ENCODE measurements at regions not wholly inside any gene's neighbourhood (a gene's known extent, or its start where the extent isn't known, plus 50 kb on each side); places are given as distances from the start of the nearest gene placed in this dataset.

DNA sequence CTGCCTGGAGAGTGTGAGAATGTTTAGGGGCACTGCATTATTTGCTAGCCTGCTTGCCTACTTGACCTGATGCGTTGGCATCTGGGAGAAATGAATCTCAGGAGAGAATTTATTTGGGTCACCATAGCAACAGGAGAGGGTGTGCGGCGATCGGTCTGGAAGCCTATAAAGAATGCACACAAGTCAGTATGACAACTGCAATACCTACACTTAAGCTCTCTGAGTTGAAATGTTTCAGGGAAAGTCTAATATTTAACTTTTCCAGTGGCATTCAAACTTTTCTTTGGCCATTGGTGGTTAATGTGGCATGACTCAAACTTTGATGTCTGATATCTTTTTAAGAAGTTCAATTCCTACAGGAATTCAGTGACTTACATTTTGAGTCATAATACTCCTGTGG, 205.1 kb downstream of the NEDD1 start:
- peaks cover 7% of the 10 kb centered on the region for H3K27me3 Mint-ChIP-seq
- DNase-seq (no peak), ATAC-seq (ENCODE audit: low read depth) (no peak)
- ChIA-PET CTCF (no interaction called here), POLR2A (no interaction called here)
- no peaks in the 10 kb centered on the region for H3K4me1 ChIP-seq (ENCODE audit: control insufficient read depth in 2 of 2, insufficient read depth in 2 of 2, low read length in 2 of 2)
- WGBS (ENCODE audit: insufficient coverage), result no CpG with 5 or more reads among the region's 4 CpGs
- H3K79me2 ChIP-seq (ENCODE audit: control insufficient read depth, insufficient read depth, low read length), result no peaks in the 10 kb centered on the region
- no peak for TF ChIP-seq EZH2 (IDR thresholded peaks at IDR 0.05; ENCODE audit: borderline replicate concordance, insufficient read depth, low read depth, low read length, poor library complexity, severe bottlenecking)
- TF ChIP-seq, protein P1, sequence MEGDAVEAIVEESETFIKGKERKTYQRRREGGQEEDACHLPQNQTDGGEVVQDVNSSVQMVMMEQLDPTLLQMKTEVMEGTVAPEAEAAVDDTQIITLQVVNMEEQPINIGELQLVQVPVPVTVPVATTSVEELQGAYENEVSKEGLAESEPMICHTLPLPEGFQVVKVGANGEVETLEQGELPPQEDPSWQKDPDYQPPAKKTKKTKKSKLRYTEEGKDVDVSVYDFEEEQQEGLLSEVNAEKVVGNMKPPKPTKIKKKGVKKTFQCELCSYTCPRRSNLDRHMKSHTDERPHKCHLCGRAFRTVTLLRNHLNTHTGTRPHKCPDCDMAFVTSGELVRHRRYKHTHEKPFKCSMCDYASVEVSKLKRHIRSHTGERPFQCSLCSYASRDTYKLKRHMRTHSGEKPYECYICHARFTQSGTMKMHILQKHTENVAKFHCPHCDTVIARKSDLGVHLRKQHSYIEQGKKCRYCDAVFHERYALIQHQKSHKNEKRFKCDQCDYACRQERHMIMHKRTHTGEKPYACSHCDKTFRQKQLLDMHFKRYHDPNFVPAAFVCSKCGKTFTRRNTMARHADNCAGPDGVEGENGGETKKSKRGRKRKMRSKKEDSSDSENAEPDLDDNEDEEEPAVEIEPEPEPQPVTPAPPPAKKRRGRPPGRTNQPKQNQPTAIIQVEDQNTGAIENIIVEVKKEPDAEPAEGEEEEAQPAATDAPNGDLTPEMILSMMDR (IDR thresholded peaks at IDR 0.05), result no peak
- H4K20me1 ChIP-seq (ENCODE audit: control insufficient read depth, insufficient read depth, low read length, poor library complexity, severe bottlenecking), result no peaks in the 10 kb centered on the region
- H3K27ac ChIP-seq (ENCODE audit: low read length in 2 of 2), result no peak overlapping the region
- H3K4me3 ChIP-seq (ENCODE audit: control extremely low read depth in 1 of 5, extremely low read depth in 1 of 5, insufficient read depth in 1 of 5, low read depth in 2 of 5, low read length in 4 of 5), result no peak overlapping the region
- H3K4me3 Mint-ChIP-seq, result no peak overlapping the region
- H2AFZ ChIP-seq (ENCODE audit: insufficient read depth, low read depth, low read length, poor library complexity, severe bottlenecking), result no peak overlapping the region
- H3K9me3 Mint-ChIP-seq (ENCODE audit: insufficient read depth), result no peaks in the 10 kb centered on the region
- no peak overlapping the region for H3K9ac ChIP-seq (ENCODE audit: low read length)
- no peaks in the 10 kb centered on the region for H3K4me1 Mint-ChIP-seq
- H3K4me2 ChIP-seq (replicated peaks; ENCODE audit: low read depth, low read length, poor library complexity, severe bottlenecking), result no peak overlapping the region
- no peak overlapping the region for H3K27ac Mint-ChIP-seq
- H3K9me3 ChIP-seq (ENCODE audit: control extremely low read depth in 1 of 3, control insufficient read depth in 2 of 3, insufficient read depth in 1 of 3, low read length in 2 of 3), result no peaks in the 10 kb centered on the region
- intact Hi-C loops (cut with micrococcal nuclease), result no loop called here
- no peaks in the 10 kb centered on the region for H3K27me3 ChIP-seq (replicated peaks in 1 of 4; ENCODE audit: control extremely low read depth in 1 of 4, control insufficient read depth in 3 of 4, insufficient read depth in 4 of 4, low read length in 3 of 4)
- no peaks in the 10 kb centered on the region for H3K36me3 ChIP-seq (replicated peaks in 1 of 2; ENCODE audit: control extremely low read depth in 1 of 2, control insufficient read depth in 1 of 2, extremely low read depth in 1 of 2, insufficient read depth in 2 of 2, low read length in 1 of 2)

DNA sequence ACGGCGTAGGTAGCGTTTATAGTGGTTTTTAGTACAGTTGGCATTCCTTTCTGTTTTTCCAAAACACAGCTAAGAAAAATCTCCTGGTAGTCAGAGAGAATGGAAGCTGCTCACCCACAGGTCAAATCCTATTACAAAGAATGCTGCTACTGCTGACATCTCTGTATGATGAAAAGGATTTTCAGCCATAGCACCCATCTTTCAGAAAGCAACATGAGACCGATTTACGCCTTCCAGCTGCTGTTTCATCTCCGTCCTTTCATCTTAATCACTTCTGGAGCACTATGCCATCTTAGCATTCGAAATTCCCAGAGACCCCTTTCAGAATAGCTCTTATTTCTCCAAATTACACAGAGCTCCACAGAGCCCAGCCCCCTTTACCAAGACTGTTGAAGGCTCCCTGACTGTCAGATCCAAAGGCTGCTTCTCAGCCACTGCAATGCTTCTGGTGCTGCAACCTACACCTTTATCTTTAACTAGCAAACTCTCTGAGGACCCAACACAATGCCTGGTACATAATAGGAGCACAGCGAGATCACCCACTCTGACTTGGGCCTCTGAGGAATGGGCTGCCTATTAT, 211.8 kb downstream of the NEDD1 start:
- no peak overlapping the region for H2AFZ ChIP-seq (ENCODE audit: insufficient read depth, low read depth, low read length, poor library complexity, severe bottlenecking)
- H3K4me1 ChIP-seq (ENCODE audit: control insufficient read depth in 2 of 2, insufficient read depth in 2 of 2, low read length in 2 of 2), result no peaks in the 10 kb centered on the region
- no peak for TF ChIP-seq EZH2 (IDR thresholded peaks at IDR 0.05; ENCODE audit: borderline replicate concordance, insufficient read depth, low read depth, low read length, poor library complexity, severe bottlenecking)
- TF ChIP-seq, protein P1 (IDR thresholded peaks at IDR 0.05), result no peak
- intact Hi-C loops (cut with micrococcal nuclease), result no loop called here
- H3K9me3 ChIP-seq (ENCODE audit: control extremely low read depth in 1 of 3, control insufficient read depth in 2 of 3, insufficient read depth in 1 of 3, low read length in 2 of 3), result no peaks in the 10 kb centered on the region
- POLR2A ChIA-PET, result no interaction called here
- Mint-ChIP-seq H3K4me3 (no peak overlapping the region), H3K4me1 (no peaks in the 10 kb centered on the region), H3K27ac (no peak overlapping the region), H3K9me3 (ENCODE audit: insufficient read depth) (no peaks in the 10 kb centered on the region), H3K27me3 (peaks cover 4% of the 10 kb centered on the region)
- 79% methylated on average over 5 of the region's 8 CpGs for WGBS (ENCODE audit: insufficient coverage)
- no peak overlapping the region for H3K27ac ChIP-seq (ENCODE audit: low read length in 2 of 2)
- H3K79me2 ChIP-seq (ENCODE audit: control insufficient read depth, insufficient read depth, low read length), result no peaks in the 10 kb centered on the region
- CTCF ChIA-PET, result interaction anchor here (0.6 kb wide), 1 partner anchor 1059 kb away, joined by 4 read pairs; no protein-coding TSS in a partner anchor
- no peak for DNase-seq
- H3K36me3 ChIP-seq (replicated peaks in 1 of 2; ENCODE audit: control extremely low read depth in 1 of 2, control insufficient read depth in 1 of 2, extremely low read depth in 1 of 2, insufficient read depth in 2 of 2, low read length in 1 of 2), result no peaks in the 10 kb centered on the region
- H3K4me3 ChIP-seq (ENCODE audit: control extremely low read depth in 1 of 5, extremely low read depth in 1 of 5, insufficient read depth in 1 of 5, low read depth in 2 of 5, low read length in 4 of 5), result no peak overlapping the region
- no peak overlapping the region for H3K4me2 ChIP-seq (replicated peaks; ENCODE audit: low read depth, low read length, poor library complexity, severe bottlenecking)
- H3K9ac ChIP-seq (ENCODE audit: low read length), result no peak overlapping the region
- no peaks in the 10 kb centered on the region for H3K27me3 ChIP-seq (replicated peaks in 1 of 4; ENCODE audit: control extremely low read depth in 1 of 4, control insufficient read depth in 3 of 4, insufficient read depth in 4 of 4, low read length in 3 of 4)
- H4K20me1 ChIP-seq (ENCODE audit: control insufficient read depth, insufficient read depth, low read length, poor library complexity, severe bottlenecking), result no peaks in the 10 kb centered on the region
- no peak for ATAC-seq (ENCODE audit: low read depth)

Data from B cell (primary cell).